Hindlimb muscle (tissue), 1 donor: ENCODE measurements at regions not wholly inside any gene's neighbourhood (a gene's known extent, or its start where the extent isn't known, plus 50 kb on each side); places are given as distances from the start of the nearest gene placed in this dataset.

Experiments used
- DNase-seq: peaks from one replicate; pipeline ENCODE4 v3.0.0-alpha.2; 2013

- DNase-seq: no peak
Measured at GRCh38 chr5:118033686-118034338, 954.5 kb downstream of the DTWD2 start.

- no peak for DNase-seq
Measured at GRCh38 chr5:118029807-118030206, 958.5 kb downstream of the DTWD2 start.

- no peak for DNase-seq
Measured at GRCh38 chr5:118022062-118022461, 966.3 kb downstream of the DTWD2 start.

- no peak for DNase-seq
Measured at GRCh38 chr5:118017536-118017935, 970.8 kb downstream of the DTWD2 start.

GRCh38 chr5:118016396-118016795 is 972.0 kb downstream of the DTWD2 start:
- no peak for DNase-seq

GRCh38 chr5:118015511-118015910 is 972.8 kb downstream of the DTWD2 start:
- no peak for DNase-seq

- DNase-seq: no peak
Measured at GRCh38 chr5:118009741-118010297, 978.5 kb downstream of the DTWD2 start.

GRCh38 chr5:118008779-118009178 is 979.6 kb downstream of the DTWD2 start:
- no peak for DNase-seq

- DNase-seq: no peak
Measured at GRCh38 chr5:118007262-118007661, 981.1 kb downstream of the DTWD2 start.

GRCh38 chr5:118006219-118006618 is 982.1 kb downstream of the DTWD2 start:
- DNase-seq: peak; percentile 7

GRCh38 chr5:117999939-118000549 is 988.3 kb downstream of the DTWD2 start:
- DNase-seq: no peak

- no peak for DNase-seq
Measured at GRCh38 chr5:117982691-117983090, 1005.7 kb downstream of the DTWD2 start.

GRCh38 chr5:117973785-117974184 is 1014.6 kb downstream of the DTWD2 start:
- no peak for DNase-seq

- no peak for DNase-seq
Measured at GRCh38 chr5:117955831-117956230, 1032.5 kb downstream of the DTWD2 start.

- no peak for DNase-seq
Measured at GRCh38 chr5:117954331-117954730, 1034.0 kb downstream of the DTWD2 start.

GRCh38 chr5:117953272-117953671 is 1035.1 kb downstream of the DTWD2 start:
- DNase-seq: no peak

GRCh38 chr5:117947836-117948235 is 1040.5 kb downstream of the DTWD2 start:
- no peak for DNase-seq

- no peak for DNase-seq
Measured at GRCh38 chr5:117947121-117947520, 1041.2 kb downstream of the DTWD2 start.

GRCh38 chr5:117945258-117945657 is 1043.1 kb downstream of the DTWD2 start:
- no peak for DNase-seq

GRCh38 chr5:117943541-117943940 is 1044.8 kb downstream of the DTWD2 start:
- no peak for DNase-seq

- no peak for DNase-seq
Measured at GRCh38 chr5:117942861-117943519, 1045.4 kb downstream of the DTWD2 start.

GRCh38 chr5:117893211-117893610 is 1095.1 kb downstream of the DTWD2 start:
- DNase-seq: no peak

- DNase-seq: no peak
Measured at GRCh38 chr5:117892360-117892759, 1096.0 kb downstream of the DTWD2 start.

- no peak for DNase-seq
Measured at GRCh38 chr5:117889596-117889995, 1098.8 kb downstream of the DTWD2 start.
